ENCODE measurements at regions not wholly inside any gene's neighbourhood (a gene's known extent, or its start where the extent isn't known, plus 50 kb on each side); places are given as distances from the start of the nearest gene placed in this dataset.

GRCh38 chr10:106169241-106169640, 995.3 kb downstream of the SORCS1 start:
- H3K56ac ChIP-seq (ENCODE audit: extremely low read depth, insufficient read depth, low read length) = no peak overlapping the region
- H2BK5ac ChIP-seq (ENCODE audit: low read depth, low read length, poor library complexity, severe bottlenecking) = no peak overlapping the region
- no peak overlapping the region for H2BK20ac ChIP-seq (ENCODE audit: low read depth, low read length)
- dilution Hi-C loops (cut with HindIII; ENCODE audit: low sequenced_read_pairs, unreplicated experiment) (no loop called here), in situ Hi-C loops (cut with MboI; ENCODE audit: low sequenced_read_pairs) (no loop called here), intact Hi-C loops (cut with micrococcal nuclease) (no loop called here)
- no peaks in the 10 kb centered on the region for H3K36me3 ChIP-seq (ENCODE audit: control insufficient read depth, insufficient read depth, low read length)
- H2AFZ ChIP-seq (replicated peaks; ENCODE audit: low read length, poor library complexity) = no peak overlapping the region
- DNase-seq = no peak
- H3K4me3 ChIP-seq (ENCODE audit: insufficient read depth, low read depth, low read length) = no peak overlapping the region
- ChIA-PET CTCF (interaction anchor here (0.5 kb wide), 1 partner anchor 9 kb away, joined by 4 read pairs; no protein-coding TSS in a partner anchor), POLR2A (ENCODE audit: unreplicated experiment) (no interaction called here)
- no peaks in the 10 kb centered on the region for H3K9me3 ChIP-seq (ENCODE audit: control insufficient read depth, insufficient read depth, low read length)
- no peak overlapping the region for H2BK120ac ChIP-seq (ENCODE audit: low read depth, low read length)
- no peak overlapping the region for H2AK5ac ChIP-seq (ENCODE audit: low read depth, low read length)
- H3K23ac ChIP-seq (ENCODE audit: low read depth, low read length) = no peak overlapping the region
- no peak overlapping the region for H3K18ac ChIP-seq (ENCODE audit: low read depth, low read length)
- no peaks in the 10 kb centered on the region for H3K4me1 ChIP-seq (ENCODE audit: control insufficient read depth, insufficient read depth, low read length)
- no peaks in the 10 kb centered on the region for H3K27me3 ChIP-seq (ENCODE audit: control insufficient read depth, insufficient read depth, low read length)
- H3K27ac ChIP-seq (ENCODE audit: insufficient read depth, low read length) = no peak overlapping the region
- no peaks in the 10 kb centered on the region for H3K9me1 ChIP-seq (ENCODE audit: insufficient read depth, low read length)
- no peak overlapping the region for H3K4me2 ChIP-seq (ENCODE audit: low read depth, low read length)
- no peak overlapping the region for H3K9ac ChIP-seq (ENCODE audit: low read depth, low read length)
- no peak overlapping the region for H4K5ac ChIP-seq (ENCODE audit: low read depth, low read length)
- no peak overlapping the region for H2AK9ac ChIP-seq (replicated peaks; ENCODE audit: low read depth, low read length, poor library complexity)
- WGBS, 2 experiments (ENCODE audit: extremely low coverage in 2 of 2, insufficient read length in 1 of 2) = 67% methylated on average over 1 of the region's 7 CpGs; no CpG with 5 or more reads in 1 of the 2 experiments
- H2BK15ac ChIP-seq (ENCODE audit: low read depth, low read length) = no peak overlapping the region
- TF ChIP-seq USF2 (IDR thresholded peaks at IDR 0.05; ENCODE audit: low read depth, low read length) (no peak), ELK1 (IDR thresholded peaks at IDR 0.05; ENCODE audit: borderline replicate concordance, low read depth, low read length) (no peak), FOS (IDR thresholded peaks at IDR 0.05; ENCODE audit: low read depth, low read length) (no peak), CHD1 (IDR thresholded peaks at IDR 0.05; ENCODE audit: low read depth, low read length) (no peak), RCOR1 (IDR thresholded peaks at IDR 0.05; ENCODE audit: insufficient replicate concordance, low read length) (no peak), POLR2A (IDR thresholded peaks at IDR 0.05; ENCODE audit: low read depth, low read length) (no peak), BHLHE40 (IDR thresholded peaks at IDR 0.05; ENCODE audit: low read depth, low read length) (no peak), MAZ (IDR thresholded peaks at IDR 0.05; ENCODE audit: borderline replicate concordance, low read depth, low read length) (no peak), MAFK (IDR thresholded peaks at IDR 0.05; ENCODE audit: low read depth, low read length) (no peak), RFX5 (IDR thresholded peaks at IDR 0.05; ENCODE audit: low read depth, low read length) (no peak), RAD21 (IDR thresholded peaks at IDR 0.05; ENCODE audit: low read length) (no peak), MXI1 (IDR thresholded peaks at IDR 0.05; ENCODE audit: borderline replicate concordance, low read depth, low read length) (no peak), SMC3 (IDR thresholded peaks at IDR 0.05; ENCODE audit: low read depth, low read length) (no peak), CTCF (conservative IDR thresholded peaks at IDR 0.05; ENCODE audit: low read depth, low read length) (no peak), CEBPB (IDR thresholded peaks at IDR 0.05; ENCODE audit: low read depth, low read length) (no peak), NFE2L2 (IDR thresholded peaks at IDR 0.05; ENCODE audit: low read depth, low read length) (no peak)
- H4K8ac ChIP-seq (ENCODE audit: low read depth in 2 of 2, low read length in 2 of 2) = no peak overlapping the region
- ATAC-seq (ENCODE audit: low read depth) = no peak
- no peak overlapping the region for H3K14ac ChIP-seq (replicated peaks; ENCODE audit: low read depth, low read length)
- BruUV-seq (replicated peaks) = no TSS peak
- H4K91ac ChIP-seq (ENCODE audit: insufficient read depth, low read depth, low read length) = no peak overlapping the region
- no peaks in the 10 kb centered on the region for H4K20me1 ChIP-seq (ENCODE audit: insufficient read depth, low read length)
- no peaks in the 10 kb centered on the region for H3K79me1 ChIP-seq (ENCODE audit: low read depth in 1 of 2, low read length in 2 of 2)
- no peak overlapping the region for H3K4ac ChIP-seq (ENCODE audit: low read depth, low read length)
